ENCODE measurements at regions not wholly inside any gene's neighbourhood (a gene's known extent, or its start where the extent isn't known, plus 50 kb on each side); places are given as distances from the start of the nearest gene placed in this dataset.
"Not testable (repeated sequence)": the region's sequence is repeated elsewhere in the genome, so short reads cannot be mapped to it uniquely, and the experiment has no call there.

- no peak for DNase-seq
These were observed 153.1 kb downstream of the PCDH17 start for GRCh38 chr13:57784633-57785032.

GRCh38 chr13:57787058-57787791 lies 155.7 kb downstream of the PCDH17 start:
- no peak for DNase-seq

GRCh38 chr13:57799624-57800023 lies 168.1 kb downstream of the PCDH17 start:
- DNase-seq = no peak

- DNase-seq = no peak
These were observed 182.1 kb downstream of the PCDH17 start for GRCh38 chr13:57813651-57814050.

- no peak for DNase-seq
These were observed 184.1 kb downstream of the PCDH17 start for GRCh38 chr13:57815600-57815999.

GRCh38 chr13:57820924-57821323 lies 189.4 kb downstream of the PCDH17 start:
- no peak for DNase-seq

- DNase-seq = no peak
These were observed 192.2 kb downstream of the PCDH17 start for GRCh38 chr13:57823704-57824103.

- DNase-seq = no peak
These were observed 192.6 kb downstream of the PCDH17 start for GRCh38 chr13:57824121-57824520.

- no peak for DNase-seq
These were observed 193.5 kb downstream of the PCDH17 start for GRCh38 chr13:57825066-57825465.

GRCh38 chr13:57829496-57829895 lies 198.0 kb downstream of the PCDH17 start:
- no peak for DNase-seq

- no peak for DNase-seq
These were observed 200.6 kb downstream of the PCDH17 start for GRCh38 chr13:57832187-57832586.

GRCh38 chr13:57837801-57838200 lies 206.3 kb downstream of the PCDH17 start:
- DNase-seq = no peak

GRCh38 chr13:57843521-57843920 lies 212.0 kb downstream of the PCDH17 start:
- no peak for DNase-seq

- no peak for DNase-seq
These were observed 215.1 kb downstream of the PCDH17 start for GRCh38 chr13:57846600-57847173.

GRCh38 chr13:57857945-57858344 lies 226.4 kb downstream of the PCDH17 start:
- DNase-seq = no peak

- no peak for DNase-seq
These were observed 226.8 kb downstream of the PCDH17 start for GRCh38 chr13:57858376-57858775.

GRCh38 chr13:57862879-57863278 lies 231.3 kb downstream of the PCDH17 start:
- no peak for DNase-seq

- no peak for DNase-seq
These were observed 234.2 kb downstream of the PCDH17 start for GRCh38 chr13:57865600-57866294.

- no peak for DNase-seq
These were observed 243.0 kb downstream of the PCDH17 start for GRCh38 chr13:57874530-57874929.

- no peak for DNase-seq
These were observed 246.1 kb downstream of the PCDH17 start for GRCh38 chr13:57877601-57878000.

GRCh38 chr13:57878291-57878690 lies 246.7 kb downstream of the PCDH17 start:
- no peak for DNase-seq

- no peak for DNase-seq
These were observed 265.7 kb downstream of the PCDH17 start for GRCh38 chr13:57897225-57897624.

- no peak for DNase-seq
These were observed 267.6 kb downstream of the PCDH17 start for GRCh38 chr13:57899096-57899495.

GRCh38 chr13:57909833-57910232 lies 278.3 kb downstream of the PCDH17 start:
- not testable (repeated sequence) for DNase-seq
